ENCODE measurements at regions not wholly inside any gene's neighbourhood (a gene's known extent, or its start where the extent isn't known, plus 50 kb on each side); places are given as distances from the start of the nearest gene placed in this dataset.

GRCh38 chr14:71591231-71591630 is 341.0 kb upstream of the RGS6 start:
- H3K9me3 ChIP-seq (ENCODE audit: control insufficient read depth in 4 of 4, low read length in 3 of 4), result no peaks in the 10 kb centered on the region
- TF ChIP-seq EGR1 (IDR thresholded peaks at IDR 0.05; ENCODE audit: low read depth in 2 of 2), result no peak
- no peak for TF ChIP-seq HNF4G (IDR thresholded peaks at IDR 0.05)
- no peak for TF ChIP-seq RXRA (IDR thresholded peaks at IDR 0.05)
- no peak for TF ChIP-seq ATF3 (IDR thresholded peaks at IDR 0.05)
- no peak for TF ChIP-seq GABPA (IDR thresholded peaks at IDR 0.05 in 1 of 2, conservative IDR thresholded peaks at IDR 0.05 in 1 of 2)
- no peak for TF ChIP-seq YY1 (IDR thresholded peaks at IDR 0.05)
- TF ChIP-seq HNF4A (conservative IDR thresholded peaks at IDR 0.05), result no peak
- H3K27ac ChIP-seq (ENCODE audit: low read depth in 1 of 2, low read length in 2 of 2), result no peak overlapping the region
- no peak overlapping the region for H3K4me3 ChIP-seq (ENCODE audit: low read depth in 1 of 3, low read length in 3 of 3)
- DNase-seq (ENCODE audit: low spot score), result no peak
- H3K27me3 ChIP-seq (ENCODE audit: control insufficient read depth in 4 of 4, insufficient read depth in 4 of 4, low read length in 3 of 4), result no peaks in the 10 kb centered on the region
- H3K36me3 ChIP-seq (ENCODE audit: control insufficient read depth in 4 of 4, insufficient read depth in 3 of 4, low read depth in 1 of 4, low read length in 3 of 4), result no peaks in the 10 kb centered on the region
- H3K4me1 ChIP-seq (ENCODE audit: control insufficient read depth in 4 of 4, insufficient read depth in 4 of 4, low read length in 3 of 4), result no peaks in the 10 kb centered on the region
- no peak overlapping the region for H3K9ac ChIP-seq (ENCODE audit: low read depth in 1 of 2, low read length in 2 of 2)

GRCh38 chr14:71591929-71592328 is 340.3 kb upstream of the RGS6 start:
- DNase-seq (ENCODE audit: low spot score), result no peak
- Histone ChIP-seq H3K27me3 (ENCODE audit: control insufficient read depth in 4 of 4, insufficient read depth in 4 of 4, low read length in 3 of 4) (no peaks in the 10 kb centered on the region), H3K36me3 (ENCODE audit: control insufficient read depth in 4 of 4, insufficient read depth in 3 of 4, low read depth in 1 of 4, low read length in 3 of 4) (no peaks in the 10 kb centered on the region), H3K4me3 (ENCODE audit: low read depth in 1 of 3, low read length in 3 of 3) (no peak overlapping the region), H3K9me3 (ENCODE audit: control insufficient read depth in 4 of 4, low read length in 3 of 4) (no peaks in the 10 kb centered on the region), H3K4me1 (ENCODE audit: control insufficient read depth in 4 of 4, insufficient read depth in 4 of 4, low read length in 3 of 4) (no peaks in the 10 kb centered on the region), H3K27ac (ENCODE audit: low read depth in 1 of 2, low read length in 2 of 2) (no peak overlapping the region), H3K9ac (ENCODE audit: low read depth in 1 of 2, low read length in 2 of 2) (no peak overlapping the region)
- 75% methylated on average over 1 of the region's 1 CpG for WGBS
- no peak for TF ChIP-seq JUND (IDR thresholded peaks at IDR 0.05)
- TF ChIP-seq TAF1 (conservative IDR thresholded peaks at IDR 0.05), result no peak
- TF ChIP-seq FOXA2 (IDR thresholded peaks at IDR 0.05), result no peak
- no peak for TF ChIP-seq MAX (IDR thresholded peaks at IDR 0.05)
- no peak for TF ChIP-seq NR2F2 (IDR thresholded peaks at IDR 0.05)
- TF ChIP-seq ATF3 (IDR thresholded peaks at IDR 0.05), result no peak
- TF ChIP-seq GABPA (IDR thresholded peaks at IDR 0.05 in 1 of 2, conservative IDR thresholded peaks at IDR 0.05 in 1 of 2), result no peak
- no peak for TF ChIP-seq YY1 (IDR thresholded peaks at IDR 0.05)
- no peak for TF ChIP-seq HNF4A (conservative IDR thresholded peaks at IDR 0.05)

- Histone ChIP-seq H3K4me3 (ENCODE audit: low read depth in 1 of 3, low read length in 3 of 3) (no peak overlapping the region), H3K27ac (ENCODE audit: low read depth in 1 of 2, low read length in 2 of 2) (no peak overlapping the region), H3K27me3 (ENCODE audit: control insufficient read depth in 4 of 4, insufficient read depth in 4 of 4, low read length in 3 of 4) (no peaks in the 10 kb centered on the region), H3K9ac (ENCODE audit: low read depth in 1 of 2, low read length in 2 of 2) (no peak overlapping the region), H3K4me1 (ENCODE audit: control insufficient read depth in 4 of 4, insufficient read depth in 4 of 4, low read length in 3 of 4) (no peaks in the 10 kb centered on the region), H3K9me3 (ENCODE audit: control insufficient read depth in 4 of 4, low read length in 3 of 4) (no peaks in the 10 kb centered on the region), H3K36me3 (ENCODE audit: control insufficient read depth in 4 of 4, insufficient read depth in 3 of 4, low read depth in 1 of 4, low read length in 3 of 4) (no peaks in the 10 kb centered on the region)
- TF ChIP-seq YY1 (IDR thresholded peaks at IDR 0.05) (no peak), SP1 (IDR thresholded peaks at IDR 0.05) (no peak), MAX (IDR thresholded peaks at IDR 0.05) (no peak), RAD21 (IDR thresholded peaks at IDR 0.05) (no peak), ATF3 (IDR thresholded peaks at IDR 0.05) (no peak), FOXA1 (IDR thresholded peaks at IDR 0.05) (no peak), FOXA2 (IDR thresholded peaks at IDR 0.05) (no peak), TAF1 (conservative IDR thresholded peaks at IDR 0.05) (no peak), JUND (IDR thresholded peaks at IDR 0.05) (no peak), HNF4G (IDR thresholded peaks at IDR 0.05) (no peak), HNF4A (conservative IDR thresholded peaks at IDR 0.05) (no peak), RXRA (IDR thresholded peaks at IDR 0.05) (no peak), EGR1 (IDR thresholded peaks at IDR 0.05; ENCODE audit: low read depth in 2 of 2) (no peak), NR2F2 (IDR thresholded peaks at IDR 0.05) (no peak)
- 75% methylated on average over 2 of the region's 2 CpGs for whole genome bisulfite sequencing
- DNase-seq (ENCODE audit: low spot score), result no peak
Measured at GRCh38 chr14:71592361-71592760, 339.9 kb upstream of the RGS6 start.
